Ishikawa (cell line): ENCODE measurements at regions not wholly inside any gene's neighbourhood (a gene's known extent, or its start where the extent isn't known, plus 50 kb on each side); places are given as distances from the start of the nearest gene placed in this dataset.

Experiments used
- CEBPB ChIP-seq: IDR thresholded peaks from 2 replicates; pipeline ENCODE4 v1.6.1; 2012
- CREB1 ChIP-seq: IDR thresholded peaks from 2 replicates; pipeline ENCODE4 v1.6.1; 2012; ENCODE audit warnings: low read depth
- EGR1 ChIP-seq: IDR thresholded peaks from 2 replicates; pipeline ENCODE4 v1.6.1; 2012
- EP300 ChIP-seq: IDR thresholded peaks from 2 replicates; pipeline ENCODE4 v1.6.1; 2012; ENCODE audit warnings: borderline replicate concordance
- FOXM1 ChIP-seq: IDR thresholded peaks from 2 replicates; pipeline ENCODE4 v1.6.1; 2012; ENCODE audit warnings: low read depth, borderline replicate concordance
- NFIC ChIP-seq: IDR thresholded peaks from 2 replicates; pipeline ENCODE4 v1.6.1; 2012
- RAD21 ChIP-seq: IDR thresholded peaks from 2 replicates; pipeline ENCODE4 v1.6.1; 2012; ENCODE audit warnings: low read depth
- TAF1 ChIP-seq: IDR thresholded peaks from 2 replicates; pipeline ENCODE4 v1.6.1; 2012; ENCODE audit warnings: low read depth, mild to moderate bottlenecking
- TCF12 ChIP-seq: IDR thresholded peaks from 2 replicates; pipeline ENCODE4 v1.6.1; 2012; ENCODE audit warnings: low read depth
- TEAD4 ChIP-seq: IDR thresholded peaks from 2 replicates; pipeline ENCODE4 v1.6.1; 2012
- YY1 ChIP-seq: IDR thresholded peaks from 2 replicates; pipeline ENCODE4 v1.6.1; 2012; ENCODE audit warnings: low read depth
- ZBTB7A ChIP-seq: IDR thresholded peaks from 2 replicates; pipeline ENCODE4 v1.6.1; 2012; ENCODE audit warnings: low read depth
- TF ChIP-seq, protein P1 (sequence below): IDR thresholded peaks from 2 replicates; pipeline ENCODE4 v1.6.1; 2012
- TF ChIP-seq, protein P2 (sequence below): IDR thresholded peaks from 2 replicates; pipeline ENCODE4 v1.6.1; 2012
- TF ChIP-seq, protein P3 (sequence below): IDR thresholded peaks from 2 replicates; pipeline ENCODE4 v1.6.1; 2012; ENCODE audit warnings: low read depth, mild to moderate bottlenecking

DNA sequence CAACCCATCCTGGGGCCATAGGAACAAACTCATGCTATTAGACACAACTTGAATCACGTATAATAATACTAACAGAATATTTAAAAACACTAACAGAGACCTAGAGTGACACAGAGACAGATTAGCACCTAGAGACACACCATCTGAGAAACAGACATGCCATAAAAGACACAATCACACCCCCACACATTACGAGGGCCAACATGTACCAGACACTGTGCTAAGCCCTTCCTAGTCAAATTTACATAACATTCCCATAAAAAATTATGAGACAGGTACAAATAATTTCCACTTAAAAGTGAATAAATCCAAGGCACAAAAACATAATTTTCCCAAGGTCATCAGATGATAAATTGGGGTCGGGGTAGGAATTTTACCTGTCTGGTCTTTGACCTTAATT lies 141.1 kb upstream of the PRSS16 start:
- TF ChIP-seq, protein P1, sequence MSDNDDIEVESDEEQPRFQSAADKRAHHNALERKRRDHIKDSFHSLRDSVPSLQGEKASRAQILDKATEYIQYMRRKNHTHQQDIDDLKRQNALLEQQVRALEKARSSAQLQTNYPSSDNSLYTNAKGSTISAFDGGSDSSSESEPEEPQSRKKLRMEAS = no peak
- TF ChIP-seq TCF12 (no peak), EGR1 (no peak), YY1 (no peak), CEBPB (no peak), TAF1 (no peak), CREB1 (no peak), FOXM1 (no peak), NFIC (no peak), TEAD4 (no peak), ZBTB7A (no peak), RAD21 (no peak), EP300 (no peak)
- TF ChIP-seq, protein P2, sequence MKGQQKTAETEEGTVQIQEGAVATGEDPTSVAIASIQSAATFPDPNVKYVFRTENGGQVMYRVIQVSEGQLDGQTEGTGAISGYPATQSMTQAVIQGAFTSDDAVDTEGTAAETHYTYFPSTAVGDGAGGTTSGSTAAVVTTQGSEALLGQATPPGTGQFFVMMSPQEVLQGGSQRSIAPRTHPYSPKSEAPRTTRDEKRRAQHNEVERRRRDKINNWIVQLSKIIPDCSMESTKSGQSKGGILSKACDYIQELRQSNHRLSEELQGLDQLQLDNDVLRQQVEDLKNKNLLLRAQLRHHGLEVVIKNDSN = no peak
- TF ChIP-seq, protein P3, sequence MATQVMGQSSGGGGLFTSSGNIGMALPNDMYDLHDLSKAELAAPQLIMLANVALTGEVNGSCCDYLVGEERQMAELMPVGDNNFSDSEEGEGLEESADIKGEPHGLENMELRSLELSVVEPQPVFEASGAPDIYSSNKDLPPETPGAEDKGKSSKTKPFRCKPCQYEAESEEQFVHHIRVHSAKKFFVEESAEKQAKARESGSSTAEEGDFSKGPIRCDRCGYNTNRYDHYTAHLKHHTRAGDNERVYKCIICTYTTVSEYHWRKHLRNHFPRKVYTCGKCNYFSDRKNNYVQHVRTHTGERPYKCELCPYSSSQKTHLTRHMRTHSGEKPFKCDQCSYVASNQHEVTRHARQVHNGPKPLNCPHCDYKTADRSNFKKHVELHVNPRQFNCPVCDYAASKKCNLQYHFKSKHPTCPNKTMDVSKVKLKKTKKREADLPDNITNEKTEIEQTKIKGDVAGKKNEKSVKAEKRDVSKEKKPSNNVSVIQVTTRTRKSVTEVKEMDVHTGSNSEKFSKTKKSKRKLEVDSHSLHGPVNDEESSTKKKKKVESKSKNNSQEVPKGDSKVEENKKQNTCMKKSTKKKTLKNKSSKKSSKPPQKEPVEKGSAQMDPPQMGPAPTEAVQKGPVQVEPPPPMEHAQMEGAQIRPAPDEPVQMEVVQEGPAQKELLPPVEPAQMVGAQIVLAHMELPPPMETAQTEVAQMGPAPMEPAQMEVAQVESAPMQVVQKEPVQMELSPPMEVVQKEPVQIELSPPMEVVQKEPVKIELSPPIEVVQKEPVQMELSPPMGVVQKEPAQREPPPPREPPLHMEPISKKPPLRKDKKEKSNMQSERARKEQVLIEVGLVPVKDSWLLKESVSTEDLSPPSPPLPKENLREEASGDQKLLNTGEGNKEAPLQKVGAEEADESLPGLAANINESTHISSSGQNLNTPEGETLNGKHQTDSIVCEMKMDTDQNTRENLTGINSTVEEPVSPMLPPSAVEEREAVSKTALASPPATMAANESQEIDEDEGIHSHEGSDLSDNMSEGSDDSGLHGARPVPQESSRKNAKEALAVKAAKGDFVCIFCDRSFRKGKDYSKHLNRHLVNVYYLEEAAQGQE = no peak

DNA sequence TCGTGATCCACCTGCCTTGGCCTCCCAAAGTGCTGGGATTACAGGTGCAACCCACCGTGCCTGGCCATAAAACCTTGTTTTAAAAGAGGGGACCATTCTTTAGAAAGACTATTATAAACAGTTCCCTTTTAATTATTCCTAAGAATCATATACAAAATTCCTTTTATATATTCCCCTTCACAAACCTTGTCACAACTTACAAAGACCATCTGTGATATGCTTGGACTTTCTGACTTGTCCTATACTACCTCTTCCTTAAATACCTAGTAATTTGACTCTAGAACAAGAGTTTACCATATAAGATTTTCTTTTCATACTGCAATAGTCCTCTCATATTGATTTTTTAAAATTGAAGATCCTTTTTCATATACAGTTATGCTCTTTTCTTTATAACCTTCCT lies 135.8 kb upstream of the PRSS16 start:
- no peak for TF ChIP-seq FOXM1
- TF ChIP-seq CREB1 = no peak
- TF ChIP-seq, protein P2 = no peak
- TF ChIP-seq EGR1 = no peak
- TF ChIP-seq RAD21 = no peak
- TF ChIP-seq, protein P3 = no peak
- TF ChIP-seq, protein P1 = no peak

DNA sequence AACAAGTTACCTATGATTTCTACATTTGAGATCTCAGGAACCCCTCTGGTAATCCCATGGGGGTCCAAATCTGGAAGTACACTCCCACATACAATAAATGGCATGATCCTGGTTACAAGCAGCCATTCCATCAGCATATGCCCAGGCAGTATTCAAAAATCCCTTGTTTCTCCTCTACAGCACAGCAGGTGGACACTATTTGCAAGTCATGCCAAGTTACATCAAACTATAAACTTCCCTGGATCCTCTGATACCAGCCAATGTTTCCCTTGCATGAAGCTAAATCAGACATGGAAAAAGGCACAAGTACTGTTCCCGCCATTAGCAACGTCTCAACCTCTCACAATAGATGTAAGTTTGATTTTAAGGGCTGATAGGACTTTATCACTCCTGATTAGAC lies 134.5 kb upstream of the PRSS16 start:
- TF ChIP-seq NFIC (no peak), ZBTB7A (no peak), CREB1 (no peak), FOXM1 (no peak), TCF12 (no peak), RAD21 (no peak), CEBPB (no peak), TAF1 (no peak), TEAD4 (no peak), EP300 (no peak), EGR1 (no peak), YY1 (no peak)
- TF ChIP-seq, protein P1 = no peak
- TF ChIP-seq, protein P2 = no peak
- TF ChIP-seq, protein P3 = no peak

DNA sequence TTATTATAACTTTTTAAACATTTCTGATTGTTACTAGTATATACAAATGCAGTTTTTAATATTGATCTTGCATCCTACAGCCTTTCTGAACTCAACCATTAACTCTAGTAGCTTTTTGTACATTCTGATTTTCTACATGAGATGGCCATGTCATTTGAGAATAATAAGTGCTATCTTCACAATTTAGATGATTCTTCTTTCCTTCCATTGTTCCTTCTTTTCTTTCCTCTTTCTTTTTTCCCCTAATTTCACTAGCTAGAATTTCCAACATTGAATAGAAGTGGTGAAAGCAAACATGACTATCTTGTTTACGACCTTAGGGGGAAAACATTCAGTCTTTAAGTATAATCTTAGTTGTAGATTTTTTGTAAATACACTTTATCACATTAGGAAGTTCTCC lies 128.2 kb upstream of the PRSS16 start:
- no peak for TF ChIP-seq TCF12
- TF ChIP-seq, protein P2 = no peak
- TF ChIP-seq EGR1 = no peak
- no peak for TF ChIP-seq FOXM1
- TF ChIP-seq TAF1 = no peak
- TF ChIP-seq, protein P1 = no peak
- no peak for TF ChIP-seq CREB1
- TF ChIP-seq RAD21 = no peak
- TF ChIP-seq EP300 = no peak
- no peak for TF ChIP-seq NFIC
- TF ChIP-seq YY1 = no peak
- no peak for TF ChIP-seq ZBTB7A
- TF ChIP-seq CEBPB = no peak
